HG03135 (cell line): ENCODE measurements at regions not wholly inside any gene's neighbourhood (a gene's known extent, or its start where the extent isn't known, plus 50 kb on each side); places are given as distances from the start of the nearest gene placed in this dataset.
"Not testable (repeated sequence)": the region's sequence is repeated elsewhere in the genome, so short reads cannot be mapped to it uniquely, and the experiment has no call there.

Experiments
- ATAC-seq: cut with Tn5 transposase; IDR thresholded peaks from one replicate; pipeline ENCODE4 v1.9.1; 2021; ENCODE audit warnings: mild to moderate bottlenecking, moderate library complexity; ENCODE audit not compliant: unreplicated experiment

GRCh38 chr4:170234800-170235199 is 145.0 kb upstream of the AADAT start:
- no peak for ATAC-seq

- no peak for ATAC-seq
These were observed 141.6 kb upstream of the AADAT start for GRCh38 chr4:170231377-170231776.

DNA sequence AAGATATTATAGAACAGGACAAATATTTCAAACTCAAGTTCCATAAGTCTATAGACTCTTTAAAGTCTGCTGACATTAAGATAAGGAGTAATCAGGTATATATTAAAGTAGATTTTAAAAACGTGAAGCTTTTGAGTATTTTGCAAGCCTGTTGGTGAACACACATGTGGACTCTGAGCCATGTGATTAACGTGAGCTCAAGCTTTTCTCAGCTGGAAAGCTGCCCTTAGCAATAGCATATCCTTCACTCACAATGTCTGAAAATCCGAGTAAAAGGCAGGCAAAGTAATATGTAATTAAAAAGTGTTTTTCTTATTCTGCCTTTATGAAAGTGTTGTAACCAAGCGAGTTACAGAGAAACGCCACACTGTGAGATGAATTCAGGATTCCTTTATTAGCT is 140.5 kb upstream of the AADAT start:
- ATAC-seq, result no peak

DNA sequence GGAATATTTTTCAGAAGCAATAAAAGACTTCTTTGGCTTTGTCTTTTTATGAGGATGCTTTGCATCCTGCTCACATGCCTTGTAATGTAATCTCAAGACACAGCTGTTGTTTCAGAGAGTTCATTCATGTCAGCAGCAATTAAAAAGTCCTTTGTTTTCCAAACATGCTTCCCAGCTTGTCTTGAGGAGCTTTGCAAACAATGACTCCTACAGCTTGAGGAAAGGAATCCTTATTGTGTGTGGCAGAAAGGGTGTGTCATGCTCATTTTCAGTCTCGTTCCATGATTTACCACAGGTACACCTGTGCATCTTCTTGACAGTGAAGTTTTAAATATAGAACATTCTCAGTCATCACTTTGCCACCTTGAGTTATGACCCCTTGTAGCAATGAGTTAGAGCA is 139.2 kb upstream of the AADAT start:
- ATAC-seq, result no peak

DNA sequence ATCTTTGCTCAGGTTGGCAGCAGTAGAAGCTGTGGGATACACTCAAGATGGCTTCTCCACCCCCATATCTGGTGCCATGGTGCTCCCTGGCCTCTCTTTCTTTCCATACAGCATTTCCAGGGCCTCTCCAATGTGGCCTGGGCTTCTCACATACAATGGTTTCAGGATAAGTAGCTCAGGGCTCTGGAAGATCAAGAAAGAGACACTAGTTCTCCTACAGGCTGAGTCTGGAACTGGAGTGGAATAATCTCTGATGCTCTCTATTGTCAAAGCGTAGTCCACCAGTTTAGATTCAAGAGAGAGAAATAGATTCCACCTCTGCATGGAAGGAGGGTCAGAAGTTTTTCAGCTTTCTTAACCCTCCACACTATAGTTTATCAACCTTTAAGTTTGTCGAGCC is 138.2 kb upstream of the AADAT start:
- ATAC-seq, result no peak

GRCh38 chr4:170226288-170226687 is 136.5 kb upstream of the AADAT start:
- no peak for ATAC-seq

DNA sequence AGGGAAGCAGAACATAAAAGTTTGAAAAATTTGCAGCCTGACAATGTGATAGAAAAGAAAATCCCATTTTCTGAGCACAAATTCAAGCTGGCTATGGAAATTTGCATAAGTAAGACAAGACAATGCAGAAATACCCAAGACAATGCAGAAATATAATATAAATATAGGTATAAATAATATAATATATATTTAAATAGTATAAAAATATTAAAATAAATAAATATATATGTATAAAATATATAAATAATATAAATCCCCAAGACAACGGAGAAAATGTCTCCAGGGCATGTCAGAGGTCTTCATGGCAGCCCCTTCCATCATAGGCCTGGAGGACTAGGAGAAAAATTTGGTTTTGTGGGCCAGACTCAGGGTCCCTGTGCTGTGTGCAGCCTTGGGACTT is 125.0 kb upstream of the AADAT start:
- ATAC-seq, result no peak

DNA sequence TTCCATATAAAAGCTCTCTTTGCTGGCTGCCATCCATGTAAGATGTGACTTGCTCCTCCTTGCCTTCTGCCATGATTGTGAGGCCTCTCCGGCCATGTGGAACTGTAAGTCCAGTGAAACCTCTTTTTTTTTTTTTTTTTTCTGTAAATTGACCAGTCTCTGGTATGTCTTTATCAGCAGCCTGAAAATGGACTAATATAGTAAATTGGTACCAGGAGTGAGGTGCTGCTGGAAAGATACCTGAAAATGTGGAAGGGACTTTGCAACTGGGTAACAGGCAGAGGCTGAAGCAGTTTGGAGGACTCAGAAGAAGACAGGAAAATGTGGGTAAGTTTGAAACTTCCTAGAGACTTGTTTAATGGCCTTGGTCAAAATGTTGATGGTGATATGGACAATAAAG is 124.3 kb upstream of the AADAT start:
- ATAC-seq, result no peak

DNA sequence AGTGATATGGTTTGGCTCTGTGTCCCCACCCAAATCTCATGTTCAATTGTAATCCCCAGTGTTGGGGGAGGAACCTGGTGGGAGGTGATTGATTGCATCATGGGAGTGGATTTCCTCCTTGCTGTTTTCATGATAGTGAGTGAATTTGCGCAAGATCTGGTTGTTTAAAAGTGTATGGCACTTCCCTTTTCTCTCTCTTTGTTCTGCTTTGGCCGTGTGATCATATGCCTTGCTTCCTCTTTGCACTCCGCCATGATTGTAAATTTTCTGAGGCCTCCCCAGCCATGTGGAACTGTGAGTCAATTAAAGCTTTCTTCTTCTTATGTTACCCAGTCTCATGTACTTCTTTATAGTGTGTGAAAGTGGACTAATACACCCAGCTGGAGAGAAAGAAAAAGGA is 113.0 kb upstream of the AADAT start:
- ATAC-seq, result no peak

DNA sequence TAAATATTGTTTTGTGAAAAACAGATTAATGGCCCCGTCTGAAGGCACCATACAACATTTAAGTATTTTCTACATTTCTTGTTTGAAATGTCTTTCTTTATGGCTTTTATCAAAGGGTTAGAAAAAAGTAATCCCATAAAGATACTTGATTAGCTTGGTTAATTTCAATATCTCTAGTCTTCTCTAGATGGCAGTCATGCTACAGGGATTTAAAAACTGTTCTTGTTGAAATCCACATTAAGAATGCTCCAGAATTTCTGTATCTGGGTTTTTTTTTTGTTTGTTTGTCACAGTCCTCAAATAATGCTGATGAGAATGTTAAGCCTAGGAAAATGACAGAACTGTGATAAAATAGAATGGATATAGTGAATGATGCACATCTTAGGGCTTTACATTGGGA is 109.0 kb upstream of the AADAT start:
- no peak for ATAC-seq

GRCh38 chr4:170194794-170195193 is 105.0 kb upstream of the AADAT start:
- ATAC-seq, result not testable (repeated sequence)

GRCh38 chr4:170193496-170193895 is 103.7 kb upstream of the AADAT start:
- no peak for ATAC-seq

DNA sequence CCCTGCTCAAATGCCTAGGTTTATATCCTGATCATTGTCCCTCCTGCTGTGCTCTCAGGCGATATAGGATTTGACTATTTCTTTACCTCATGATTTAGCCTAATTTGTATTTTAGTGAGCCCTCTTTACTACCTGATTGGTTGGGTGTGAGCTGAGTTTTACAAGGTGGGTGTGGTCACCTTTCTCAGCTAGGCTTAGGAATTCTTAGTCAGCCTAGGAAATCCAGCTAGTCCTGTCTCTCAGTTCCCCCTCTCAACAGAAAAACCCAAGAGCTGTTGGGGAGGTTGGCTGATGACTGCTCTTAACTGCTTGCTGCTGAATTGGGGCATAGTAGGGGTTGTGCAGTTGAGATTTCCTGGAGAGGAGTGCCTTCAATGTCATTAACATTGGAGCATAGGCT is 100.5 kb upstream of the AADAT start:
- no peak for ATAC-seq

DNA sequence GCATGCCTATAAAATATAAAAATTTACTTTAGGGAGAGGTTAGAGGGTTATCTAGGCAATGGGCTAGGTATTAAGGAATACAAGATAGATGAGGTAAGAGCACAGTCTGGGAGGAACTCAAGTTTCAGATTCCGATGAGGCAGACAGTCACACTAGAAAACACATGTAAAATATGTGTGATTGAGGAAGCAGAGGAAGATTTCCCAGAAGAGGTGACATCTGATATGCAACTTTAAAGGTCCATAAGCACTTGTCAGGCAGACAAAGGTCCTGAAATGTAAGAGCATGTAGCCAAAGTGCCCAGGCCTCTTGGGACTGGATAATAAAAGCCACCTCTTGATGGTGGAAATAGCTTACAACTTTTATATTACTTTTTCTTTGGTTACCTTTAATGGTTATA is 81.1 kb upstream of the AADAT start:
- no peak for ATAC-seq

GRCh38 chr4:170169699-170170098 is 79.9 kb upstream of the AADAT start:
- ATAC-seq, result no peak

DNA sequence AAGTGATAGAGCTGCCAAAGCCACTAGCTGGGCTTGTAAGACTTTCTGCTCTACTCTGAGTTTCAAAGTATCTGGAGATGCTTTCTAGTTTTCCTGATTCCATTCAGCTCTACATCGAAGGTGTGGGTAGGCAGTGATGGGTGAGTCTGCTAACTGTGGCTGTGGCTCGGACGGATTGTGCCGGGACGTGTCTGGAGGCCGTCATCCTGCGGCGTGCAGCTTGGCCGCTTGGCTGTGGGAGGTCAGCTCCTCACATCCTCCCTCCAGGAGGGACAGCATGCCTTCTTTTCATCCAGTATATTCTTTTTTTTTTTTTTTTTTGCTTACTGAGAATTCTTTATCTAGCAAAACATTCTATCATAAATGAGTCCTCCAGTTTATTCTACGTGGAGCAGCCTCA is 77.9 kb upstream of the AADAT start:
- no peak for ATAC-seq

DNA sequence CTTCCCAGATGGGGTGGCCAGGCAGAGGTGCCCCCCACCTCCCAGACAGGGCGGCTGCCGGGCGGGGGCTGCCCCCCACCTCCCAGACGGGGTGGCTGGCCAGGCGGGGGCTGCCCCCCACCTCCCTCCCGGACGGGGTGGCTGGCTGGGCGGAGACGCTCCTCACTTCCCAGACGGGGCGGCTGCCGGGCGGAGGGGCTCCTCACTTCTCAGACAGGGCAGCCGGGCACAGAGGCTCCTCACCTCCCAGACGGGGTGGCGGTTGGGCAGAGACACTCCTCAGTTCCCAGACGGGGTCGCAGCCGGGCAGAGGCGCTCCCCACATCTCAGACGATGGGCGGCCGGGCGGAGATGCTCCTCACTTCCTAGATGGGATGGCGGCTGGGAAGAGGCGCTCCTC is 76.4 kb upstream of the AADAT start:
- not testable (repeated sequence) for ATAC-seq

- no peak for ATAC-seq
These were observed 72.7 kb upstream of the AADAT start for GRCh38 chr4:170162416-170162815.

DNA sequence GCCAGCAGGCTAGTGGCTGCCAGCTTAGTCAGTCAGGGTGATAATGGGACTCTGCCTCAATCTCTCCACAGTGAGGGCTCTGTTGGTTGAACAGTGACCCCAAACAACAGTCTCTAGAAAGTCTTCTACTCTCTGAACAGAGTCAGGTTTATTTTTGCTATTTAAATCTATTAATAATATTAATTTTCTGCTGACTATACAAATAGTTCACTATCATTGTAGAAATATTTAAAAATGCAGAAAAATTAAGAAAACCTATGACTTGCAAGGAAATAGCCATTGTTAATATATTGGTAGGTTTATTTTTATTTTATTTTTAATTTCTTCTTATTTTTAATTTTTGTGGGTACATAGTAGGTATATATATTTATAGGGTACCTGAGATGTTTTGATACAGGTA is 67.9 kb upstream of the AADAT start:
- no peak for ATAC-seq

DNA sequence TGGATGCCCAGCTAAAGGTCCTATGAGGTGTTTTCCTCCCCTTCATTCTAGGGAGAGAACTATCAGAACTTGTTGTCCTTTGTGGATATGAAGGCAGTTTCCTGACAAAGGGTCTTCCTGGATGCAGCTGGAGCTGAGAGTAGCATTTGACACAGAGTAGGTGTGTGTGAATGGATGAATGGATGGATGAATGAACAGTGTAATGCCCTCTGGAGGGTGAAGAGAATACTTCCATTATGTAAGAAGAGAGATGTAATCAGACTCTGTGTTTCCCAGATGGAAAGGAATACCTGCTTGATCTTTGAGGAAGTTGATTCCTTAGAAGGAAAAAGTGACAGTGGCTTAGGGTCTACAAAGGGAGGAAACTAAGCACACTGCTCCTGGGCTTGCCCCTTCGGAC is 55.4 kb upstream of the AADAT start:
- no peak for ATAC-seq

- no peak for ATAC-seq
These were observed 50.0 kb upstream of the AADAT start for GRCh38 chr4:170139764-170140163.
